ENCODE measurements at regions not wholly inside any gene's neighbourhood (a gene's known extent, or its start where the extent isn't known, plus 50 kb on each side); places are given as distances from the start of the nearest gene placed in this dataset.
"Not testable (repeated sequence)": the region's sequence is repeated elsewhere in the genome, so short reads cannot be mapped to it uniquely, and the experiment has no call there.

DNA sequence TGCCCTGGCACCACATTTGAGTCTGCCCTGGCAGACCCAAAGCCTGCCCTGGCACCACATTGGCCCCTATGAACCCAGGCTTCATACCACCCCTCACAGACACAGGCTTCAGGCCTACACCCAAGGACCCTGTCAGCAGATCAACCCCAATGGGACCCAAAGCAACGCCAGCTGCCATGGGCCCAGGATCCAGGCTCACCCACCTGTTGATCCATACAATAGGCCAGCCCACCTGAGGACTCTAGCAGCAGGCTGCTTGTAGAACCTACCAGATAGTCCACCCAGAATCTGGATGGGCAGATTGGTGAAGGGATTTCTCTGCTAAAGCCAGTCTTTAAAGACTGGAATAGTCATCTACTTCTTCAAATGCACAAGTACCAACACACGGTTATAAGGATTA lies 114.4 kb downstream of the LAS1L start (continued):
- TF ChIP-seq YY1 (IDR thresholded peaks at IDR 0.05; ENCODE audit: insufficient read depth, insufficient replicate concordance, low read depth, low read length) (no peak), AGO1 (IDR thresholded peaks at IDR 0.05; ENCODE audit: low read depth, low read length, poor library complexity, severe bottlenecking) (no peak), PAX8 (CRISPR knock-in tag; IDR thresholded peaks at IDR 0.05; ENCODE audit: borderline replicate concordance) (no peak), ZNF598 (CRISPR knock-in tag; IDR thresholded peaks at IDR 0.05; ENCODE audit: borderline replicate concordance) (no peak)
- TF ChIP-seq, protein P1, sequence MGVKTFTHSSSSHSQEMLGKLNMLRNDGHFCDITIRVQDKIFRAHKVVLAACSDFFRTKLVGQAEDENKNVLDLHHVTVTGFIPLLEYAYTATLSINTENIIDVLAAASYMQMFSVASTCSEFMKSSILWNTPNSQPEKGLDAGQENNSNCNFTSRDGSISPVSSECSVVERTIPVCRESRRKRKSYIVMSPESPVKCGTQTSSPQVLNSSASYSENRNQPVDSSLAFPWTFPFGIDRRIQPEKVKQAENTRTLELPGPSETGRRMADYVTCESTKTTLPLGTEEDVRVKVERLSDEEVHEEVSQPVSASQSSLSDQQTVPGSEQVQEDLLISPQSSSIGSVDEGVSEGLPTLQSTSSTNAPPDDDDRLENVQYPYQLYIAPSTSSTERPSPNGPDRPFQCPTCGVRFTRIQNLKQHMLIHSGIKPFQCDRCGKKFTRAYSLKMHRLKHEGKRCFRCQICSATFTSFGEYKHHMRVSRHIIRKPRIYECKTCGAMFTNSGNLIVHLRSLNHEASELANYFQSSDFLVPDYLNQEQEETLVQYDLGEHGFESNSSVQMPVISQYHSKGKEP (CRISPR knock-in tag; IDR thresholded peaks at IDR 0.05): no peak

DNA sequence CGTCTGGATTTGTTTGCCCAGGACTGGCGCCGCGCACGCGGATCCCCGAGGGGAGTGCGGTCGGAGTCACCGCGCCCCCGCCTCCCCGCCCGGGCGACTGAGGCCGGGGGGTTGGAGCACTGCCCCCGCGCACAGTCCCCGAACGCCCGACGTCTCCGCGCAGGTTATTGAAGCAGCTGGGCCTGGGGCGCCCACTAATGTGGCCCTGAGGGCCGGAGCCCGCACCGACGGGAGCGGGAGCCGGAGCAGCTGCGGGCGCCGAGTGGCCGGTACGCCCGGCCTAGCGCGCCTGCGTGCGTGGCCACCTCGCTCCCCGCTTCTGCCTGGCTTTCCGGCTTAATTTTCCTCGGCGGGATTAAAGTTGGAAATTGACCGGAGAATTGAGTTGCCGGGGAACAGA lies 126.9 kb downstream of the LAS1L start:
- H3K27me3 ChIP-seq (ENCODE audit: control insufficient read depth in 1 of 2, insufficient read depth in 2 of 2, low read length in 2 of 2); H3K9ac ChIP-seq (ENCODE audit: insufficient read depth, low read depth, low read length); H3K79me2 ChIP-seq (ENCODE audit: insufficient read depth, low read length); H3K36me3 ChIP-seq (replicated peaks in 1 of 2; ENCODE audit: control insufficient read depth in 1 of 2, insufficient read depth in 2 of 2, low read length in 2 of 2); DNase-seq (ENCODE audit: low spot score); ATAC-seq; H2AFZ ChIP-seq (ENCODE audit: low read length); BruUV-seq (replicated peaks); CTCF ChIA-PET (ENCODE audit: low intra/inter-chr PET ratio, low total read pairs); H3K27ac ChIP-seq (ENCODE audit: extremely low read length, insufficient read depth, low read length); H3K9me3 ChIP-seq (ENCODE audit: low read length); H3K4me2 ChIP-seq (ENCODE audit: low read depth, low read length); in situ Hi-C loops (cut with HindIII; ENCODE audit: extremely low pct_ligation_motif_present, low pct_unique_long_range_greater_than_20kb); H4K20me1 ChIP-seq (ENCODE audit: insufficient read depth, low read length); FAIRE-seq; H3K4me3 ChIP-seq (replicated peaks in 1 of 3; ENCODE audit: insufficient read depth in 1 of 3, low read depth in 2 of 3, low read length in 3 of 3); POLR2A ChIA-PET; intact Hi-C loops (cut with micrococcal nuclease; ENCODE audit: unreplicated experiment); H3K4me1 ChIP-seq (ENCODE audit: insufficient read depth, low read length): not testable (repeated sequence)
- 97% methylated on average over 22 of the region's 48 CpGs for WGBS (ENCODE audit: low lambda C conversion rate)

DNA sequence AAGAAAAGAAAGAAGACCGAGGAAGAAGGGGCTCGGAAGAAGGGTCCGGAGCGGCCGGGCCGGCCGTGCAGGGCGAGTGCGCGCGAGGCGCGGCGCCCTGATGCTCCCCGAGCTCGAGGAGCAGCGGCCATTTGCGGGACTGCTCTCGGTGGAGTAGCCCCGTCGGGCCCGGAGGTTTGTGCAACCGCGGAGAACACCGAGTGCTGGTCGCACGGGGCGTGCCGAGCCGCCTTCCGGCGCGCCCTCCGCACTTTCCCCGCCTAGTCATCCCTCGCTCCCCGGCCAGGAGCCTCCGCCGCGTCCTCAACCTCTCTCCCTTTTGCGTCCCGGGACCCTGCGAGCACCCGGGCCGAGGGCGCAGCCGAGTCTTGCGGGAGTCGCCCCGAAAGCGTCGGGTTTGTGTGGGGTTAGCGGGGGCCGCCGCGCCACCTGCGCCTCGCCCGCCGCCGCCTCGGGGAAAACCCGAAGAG lies 127.4 kb downstream of the LAS1L start:
- no peaks in the 10 kb centered on the region for H3K27me3 ChIP-seq (ENCODE audit: control insufficient read depth in 1 of 2, insufficient read depth in 2 of 2, low read length in 2 of 2)
- in situ Hi-C loops (cut with HindIII; ENCODE audit: extremely low pct_ligation_motif_present, low pct_unique_long_range_greater_than_20kb): no loop called here
- no peak overlapping the region for H3K4me2 ChIP-seq (ENCODE audit: low read depth, low read length)
- WGBS (ENCODE audit: low lambda C conversion rate): 95% methylated on average over 48 of the region's 63 CpGs
- intact Hi-C loops (cut with micrococcal nuclease; ENCODE audit: unreplicated experiment): no loop called here
- H2AFZ ChIP-seq (ENCODE audit: low read length): no peak overlapping the region
- H3K4me3 ChIP-seq (replicated peaks in 1 of 3; ENCODE audit: insufficient read depth in 1 of 3, low read depth in 2 of 3, low read length in 3 of 3): no peak overlapping the region
- ChIA-PET POLR2A (no interaction called here), CTCF (ENCODE audit: low intra/inter-chr PET ratio, low total read pairs) (no interaction called here)
- FAIRE-seq (no peak), ATAC-seq (no peak), DNase-seq (ENCODE audit: low spot score) (no peak)
- no peaks in the 10 kb centered on the region for H3K4me1 ChIP-seq (ENCODE audit: insufficient read depth, low read length)
- H3K27ac ChIP-seq (ENCODE audit: extremely low read length, insufficient read depth, low read length): no peak overlapping the region
- H4K20me1 ChIP-seq (ENCODE audit: insufficient read depth, low read length): no peaks in the 10 kb centered on the region
- H3K9ac ChIP-seq (ENCODE audit: insufficient read depth, low read depth, low read length): no peak overlapping the region
- H3K79me2 ChIP-seq (ENCODE audit: insufficient read depth, low read length): no peaks in the 10 kb centered on the region
- BruUV-seq (replicated peaks): no TSS peak
- no peaks in the 10 kb centered on the region for H3K36me3 ChIP-seq (replicated peaks in 1 of 2; ENCODE audit: control insufficient read depth in 1 of 2, insufficient read depth in 2 of 2, low read length in 2 of 2)
- H3K9me3 ChIP-seq (ENCODE audit: low read length): no peaks in the 10 kb centered on the region
- no peak for TF ChIP-seq PHB2 (IDR thresholded peaks at IDR 0.05; ENCODE audit: partially characterized antibody)
- TF ChIP-seq SALL2 (CRISPR knock-in tag; IDR thresholded peaks at IDR 0.05): no peak
- no peak for TF ChIP-seq PAWR (CRISPR knock-in tag; IDR thresholded peaks at IDR 0.05; ENCODE audit: borderline replicate concordance)
- no peak for TF ChIP-seq MATR3 (CRISPR knock-in tag; IDR thresholded peaks at IDR 0.05)
